ENCODE measurements at regions not wholly inside any gene's neighbourhood (a gene's known extent, or its start where the extent isn't known, plus 50 kb on each side); places are given as distances from the start of the nearest gene placed in this dataset.
"Not testable (repeated sequence)": the region's sequence is repeated elsewhere in the genome, so short reads cannot be mapped to it uniquely, and the experiment has no call there.

- H3K9me3 ChIP-seq, result peaks cover 0 to 14% (median 0%) of the 10 kb centered on the region in 11 donors
- 16 to 19% methylated on average over 4 of the region's 4 CpGs for WGBS, 2 donors
Observed at GRCh38 chr12:129984106-129984505, 80.3 kb upstream of the TMEM132D start.

GRCh38 chr12:129987841-129988240, 84.0 kb upstream of the TMEM132D start:
- Histone ChIP-seq H3K27ac (no peak overlapping the region), H3K27me3 (peaks cover 0 to 20% (median 0%) of the 10 kb centered on the region in 7 donors), H3K4me1 (no peaks in the 10 kb centered on the region), H3K9me3 (peaks cover 0 to 20% (median 0%) of the 10 kb centered on the region in 11 donors), H3K4me3 (no peak overlapping the region), H3K36me3 (no peaks in the 10 kb centered on the region)
- no peak for ATAC-seq
- intact Hi-C loops (cut with DNase I), result no loop called here
- TF ChIP-seq CTCF (IDR thresholded peaks at IDR 0.05), result no peak
- 58 to 64% methylated on average over 5 of the region's 5 CpGs for WGBS, 2 donors
- DNase-seq, result no peak

More at GRCh38 chr12:129984106-129984505, 80.3 kb upstream of the TMEM132D start:
- H3K27me3 ChIP-seq, result peaks cover 0 to 22% (median 0%) of the 10 kb centered on the region in 7 donors
- no peaks in the 10 kb centered on the region for H3K36me3 ChIP-seq
- TF ChIP-seq CTCF (IDR thresholded peaks at IDR 0.05), result no peak
- DNase-seq (no peak), ATAC-seq (no peak)
- H3K27ac ChIP-seq, result no peak overlapping the region
- H3K4me1 ChIP-seq, result no peaks in the 10 kb centered on the region
- no peak overlapping the region for H3K4me3 ChIP-seq
- intact Hi-C loops (cut with DNase I), result no loop called here

- WGBS, 2 donors, result 87 to 92% methylated on average over 8 of the region's 8 CpGs
- H3K27me3 ChIP-seq, result peaks cover 0 to 15% (median 0%) of the 10 kb centered on the region in 7 donors
Observed at GRCh38 chr12:129994634-129995033, 90.8 kb upstream of the TMEM132D start.

GRCh38 chr12:129997239-129997638, 93.4 kb upstream of the TMEM132D start:
- 29 to 41% methylated on average over 5 of the region's 5 CpGs for WGBS, 2 donors
- DNase-seq (no peak), ATAC-seq (no peak)
- Histone ChIP-seq H3K27ac (no peak overlapping the region), H3K27me3 (peaks cover 0 to 11% (median 2%) of the 10 kb centered on the region in 7 donors), H3K36me3 (no peaks in the 10 kb centered on the region), H3K9me3 (peaks cover 0 to 8% (median 0%) of the 10 kb centered on the region in 11 donors), H3K4me3 (no peak overlapping the region), H3K4me1 (no peaks in the 10 kb centered on the region)
- intact Hi-C loops (cut with DNase I), result no loop called here
- no peak for TF ChIP-seq CTCF (IDR thresholded peaks at IDR 0.05)

More at GRCh38 chr12:129994634-129995033, 90.8 kb upstream of the TMEM132D start:
- Histone ChIP-seq H3K36me3 (no peaks in the 10 kb centered on the region), H3K27ac (no peak overlapping the region), H3K9me3 (peaks cover 0 to 11% (median 0%) of the 10 kb centered on the region in 11 donors), H3K4me3 (no peak overlapping the region), H3K4me1 (no peaks in the 10 kb centered on the region)
- no peak for TF ChIP-seq CTCF (IDR thresholded peaks at IDR 0.05)
- intact Hi-C loops (cut with DNase I), result no loop called here
- DNase-seq (no peak), ATAC-seq (no peak)

GRCh38 chr12:130004310-130004877, 100.6 kb upstream of the TMEM132D start:
- H3K36me3 ChIP-seq; DNase-seq; H3K27me3 ChIP-seq; H3K27ac ChIP-seq; ATAC-seq; H3K4me3 ChIP-seq; H3K9me3 ChIP-seq; H3K4me1 ChIP-seq; intact Hi-C loops (cut with DNase I): not testable (repeated sequence)
- 76 to 86% methylated on average over 4 of the region's 4 CpGs for WGBS, 2 donors

Data from heart right ventricle (tissue), 16 donors.